Stomach smooth muscle (tissue), 2 donors: ENCODE measurements at regions not wholly inside any gene's neighbourhood (a gene's known extent, or its start where the extent isn't known, plus 50 kb on each side); places are given as distances from the start of the nearest gene placed in this dataset.

Experiments
- H3K27ac ChIP-seq: one replicate; pipeline ENCODE4 v1.7.0; 2013; ENCODE audit warnings: mild to moderate bottlenecking, low read length, inconsistent platforms
- H3K27me3 ChIP-seq, 2 donors: one replicate each; pipeline ENCODE4 v1.7.0; 2013; ENCODE audit warnings: low read length in 2 of 2; ENCODE audit not compliant: insufficient read depth in 2 of 2, control insufficient read depth in 1 of 2
- H3K36me3 ChIP-seq, 2 donors: one replicate each; pipeline ENCODE4 v1.7.0; 2013; ENCODE audit warnings: low read length in 2 of 2; ENCODE audit not compliant: control insufficient read depth in 2 of 2, insufficient read depth in 2 of 2
- H3K4me1 ChIP-seq: one replicate; pipeline ENCODE4 v1.7.0; 2013; ENCODE audit warnings: low read length; ENCODE audit not compliant: control insufficient read depth, insufficient read depth
- H3K4me3 ChIP-seq, 2 donors: one replicate each; pipeline ENCODE4 v1.7.0; 2013; ENCODE audit warnings: low read length in 2 of 2
- H3K9ac ChIP-seq, 2 donors: one replicate each; pipeline ENCODE4 v1.7.0; 2013; ENCODE audit warnings: low read length in 2 of 2, mild to moderate bottlenecking in 1 of 2
- H3K9me3 ChIP-seq, 2 donors: one replicate each; pipeline ENCODE4 v1.7.0; 2013; ENCODE audit warnings: low read length in 2 of 2; ENCODE audit not compliant: control insufficient read depth in 2 of 2
- donor health status: healthy.
- donor health status: Pancreatic carcinoma.

DNA sequence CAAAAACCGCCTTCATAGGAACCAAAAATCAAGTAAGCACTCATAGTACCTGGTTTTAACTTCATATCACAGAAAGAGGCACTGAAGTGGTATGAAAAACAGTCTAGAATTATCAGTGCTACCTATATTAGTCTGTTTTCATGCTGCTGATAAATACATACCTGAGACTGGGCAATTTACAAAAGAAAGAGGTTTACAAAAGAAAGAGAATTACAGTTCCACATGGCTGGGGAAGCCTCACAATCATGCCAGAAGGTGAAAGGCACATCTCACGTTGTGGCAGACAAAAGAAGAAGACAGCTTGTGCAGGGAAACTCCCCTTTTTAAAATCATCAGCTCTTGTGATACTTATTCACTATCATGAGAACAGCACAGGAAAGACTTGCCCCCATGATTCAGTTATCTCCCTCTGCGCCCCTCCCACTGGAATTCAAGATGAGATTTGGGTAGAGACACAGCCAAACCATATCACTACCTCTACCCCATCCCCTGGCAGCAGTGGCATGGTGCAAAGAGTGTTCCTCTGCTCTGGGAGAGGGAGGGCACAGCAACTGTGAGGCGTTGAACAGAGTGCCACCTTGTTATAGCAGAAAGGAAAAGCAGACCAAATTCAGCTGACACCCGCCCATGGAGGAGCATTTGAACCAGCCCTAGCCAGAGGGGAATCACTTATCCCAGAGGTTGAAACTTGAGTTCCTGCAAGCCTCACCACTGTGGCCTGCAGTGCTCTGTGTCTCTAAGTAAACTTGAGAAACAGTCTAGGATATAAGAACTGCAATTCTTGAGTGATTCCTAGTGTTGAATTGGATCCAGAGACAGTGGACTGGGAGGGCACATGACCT is 61.9 kb upstream of the PTPRZ1 start:
- Histone ChIP-seq H3K27me3 (peaks cover 0 to 2% of the 10 kb centered on the region in 2 donors), H3K9me3 (peaks cover 3 to 4% of the 10 kb centered on the region in 2 donors), H3K4me3 (no peak overlapping the region), H3K4me1 (no peaks in the 10 kb centered on the region), H3K9ac (no peak overlapping the region), H3K27ac (no peak overlapping the region), H3K36me3 (no peaks in the 10 kb centered on the region)

- no peaks in the 10 kb centered on the region for H3K36me3 ChIP-seq
- no peak overlapping the region for H3K27ac ChIP-seq
- H3K4me1 ChIP-seq: no peaks in the 10 kb centered on the region
- H3K27me3 ChIP-seq: peaks cover 0 to 2% of the 10 kb centered on the region in 2 donors
- no peak overlapping the region for H3K9ac ChIP-seq
- H3K9me3 ChIP-seq: peaks cover 3 to 4% of the 10 kb centered on the region in 2 donors
- no peak overlapping the region for H3K4me3 ChIP-seq
Observed at GRCh38 chr7:121807078-121807477, 65.9 kb upstream of the PTPRZ1 start.

- H3K27ac ChIP-seq: no peak overlapping the region
- no peak overlapping the region for H3K9ac ChIP-seq
- no peaks in the 10 kb centered on the region for H3K4me1 ChIP-seq
- peaks cover 3 to 4% of the 10 kb centered on the region in 2 donors for H3K9me3 ChIP-seq
- H3K27me3 ChIP-seq: no peaks in the 10 kb centered on the region
- H3K36me3 ChIP-seq: no peaks in the 10 kb centered on the region
- H3K4me3 ChIP-seq: no peak overlapping the region
Observed at GRCh38 chr7:121803039-121803438, 69.9 kb upstream of the PTPRZ1 start.

DNA sequence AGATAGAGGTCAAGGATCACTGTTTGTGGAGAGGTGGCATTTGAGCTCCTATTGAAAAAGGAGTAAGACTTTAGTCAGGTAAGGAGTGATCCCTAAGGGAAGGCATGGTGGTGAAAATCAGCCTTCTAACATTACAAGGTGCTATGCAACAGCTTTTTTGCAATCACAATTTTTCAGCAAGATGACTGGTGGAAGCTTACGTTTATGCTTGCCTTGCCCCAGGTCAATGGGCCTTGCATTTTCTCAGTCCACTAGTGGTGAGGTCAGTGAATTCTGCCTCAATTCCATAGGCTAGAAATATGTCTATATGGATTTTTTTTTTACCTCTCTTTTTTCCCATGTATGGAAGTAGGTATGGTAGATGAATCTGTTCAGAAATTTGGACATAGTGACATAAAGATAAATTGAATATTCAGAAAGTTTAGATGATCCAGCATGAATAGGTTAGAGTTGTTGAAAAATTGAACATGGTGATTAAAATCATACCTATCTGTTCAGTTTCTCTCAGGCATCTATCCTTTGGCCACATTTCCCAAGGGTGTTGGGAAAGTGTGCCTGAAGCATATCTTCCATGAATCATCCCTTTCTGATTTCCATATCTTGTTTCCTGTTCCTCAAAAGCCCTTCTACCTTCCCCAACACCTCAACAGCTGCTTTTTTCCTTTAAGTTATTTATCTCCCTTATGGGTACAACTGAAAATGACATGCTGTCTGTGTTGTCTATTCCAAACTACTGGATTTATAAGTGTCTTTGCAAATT is 71.9 kb upstream of the PTPRZ1 start:
- no peak overlapping the region for H3K27ac ChIP-seq
- H3K9ac ChIP-seq: no peak overlapping the region
- H3K36me3 ChIP-seq: no peaks in the 10 kb centered on the region
- H3K4me3 ChIP-seq: no peak overlapping the region
- no peaks in the 10 kb centered on the region for H3K4me1 ChIP-seq
- no peaks in the 10 kb centered on the region for H3K27me3 ChIP-seq
- no peaks in the 10 kb centered on the region for H3K9me3 ChIP-seq

- Histone ChIP-seq H3K4me1 (no peaks in the 10 kb centered on the region), H3K4me3 (no peak overlapping the region), H3K9ac (no peak overlapping the region), H3K27ac (no peak overlapping the region), H3K27me3 (no peaks in the 10 kb centered on the region), H3K9me3 (no peaks in the 10 kb centered on the region), H3K36me3 (no peaks in the 10 kb centered on the region)
Observed at GRCh38 chr7:121798896-121799295, 74.1 kb upstream of the PTPRZ1 start.

DNA sequence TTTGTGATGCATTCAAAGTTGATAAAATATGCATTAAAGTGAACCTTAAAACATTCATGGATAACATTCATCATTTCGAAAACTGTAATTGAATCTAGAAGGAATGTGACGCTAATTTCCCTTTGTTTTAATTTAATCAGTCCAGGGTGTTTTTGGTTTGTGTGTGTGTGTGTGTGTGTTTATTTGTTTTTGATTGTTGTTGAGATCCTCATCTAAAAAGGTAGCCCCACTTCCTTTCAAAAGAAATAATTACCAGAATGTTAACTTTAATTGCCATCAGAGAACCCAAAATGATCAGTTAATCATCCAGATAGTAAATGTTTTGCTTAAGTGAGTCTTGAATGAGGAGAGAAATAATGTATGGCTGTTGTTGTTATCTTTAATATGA is 74.5 kb upstream of the PTPRZ1 start:
- no peaks in the 10 kb centered on the region for H3K9me3 ChIP-seq
- H3K4me3 ChIP-seq: no peak overlapping the region
- H3K9ac ChIP-seq: no peak overlapping the region
- no peak overlapping the region for H3K27ac ChIP-seq
- no peaks in the 10 kb centered on the region for H3K4me1 ChIP-seq
- no peaks in the 10 kb centered on the region for H3K27me3 ChIP-seq
- no peaks in the 10 kb centered on the region for H3K36me3 ChIP-seq

GRCh38 chr7:121797657-121798452 is 75.1 kb upstream of the PTPRZ1 start:
- Histone ChIP-seq H3K9ac (no peak overlapping the region), H3K36me3 (no peaks in the 10 kb centered on the region), H3K27ac (no peak overlapping the region), H3K9me3 (no peaks in the 10 kb centered on the region), H3K4me3 (no peak overlapping the region), H3K27me3 (no peaks in the 10 kb centered on the region), H3K4me1 (no peaks in the 10 kb centered on the region)

DNA sequence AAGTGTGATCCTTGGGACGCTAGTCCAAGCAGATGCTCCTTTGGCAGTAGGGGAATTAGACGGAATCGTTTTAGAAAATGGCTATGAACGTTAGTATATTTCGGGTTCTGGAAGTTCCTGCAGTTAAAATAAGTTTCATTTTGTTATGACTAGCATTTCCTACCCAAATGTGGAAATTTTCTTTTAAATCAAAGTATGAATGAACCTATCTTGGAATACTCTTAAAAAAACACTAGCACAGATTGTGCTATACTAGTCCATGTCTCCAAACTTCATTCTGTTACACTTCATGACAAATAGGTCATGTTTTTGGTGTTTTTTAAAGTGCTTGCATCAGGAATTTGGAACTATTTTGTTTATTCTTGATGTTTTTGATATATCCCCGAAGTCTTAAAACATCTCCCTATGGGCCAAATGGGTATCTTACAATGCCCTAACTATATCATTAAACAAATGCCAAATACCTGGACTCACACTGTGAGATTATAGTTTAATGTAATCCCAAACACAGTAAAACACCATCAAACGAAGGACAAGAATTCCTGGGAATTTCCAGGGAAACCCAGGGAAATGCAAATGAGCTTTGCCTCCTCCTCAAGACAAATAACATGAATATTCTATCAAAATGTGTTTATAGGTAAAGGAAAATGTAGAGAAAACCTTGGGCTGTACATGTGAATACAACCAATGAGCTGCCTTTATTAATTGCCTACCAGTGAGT is 75.9 kb upstream of the PTPRZ1 start:
- H3K27ac ChIP-seq: no peak overlapping the region
- no peak overlapping the region for H3K4me3 ChIP-seq

DNA sequence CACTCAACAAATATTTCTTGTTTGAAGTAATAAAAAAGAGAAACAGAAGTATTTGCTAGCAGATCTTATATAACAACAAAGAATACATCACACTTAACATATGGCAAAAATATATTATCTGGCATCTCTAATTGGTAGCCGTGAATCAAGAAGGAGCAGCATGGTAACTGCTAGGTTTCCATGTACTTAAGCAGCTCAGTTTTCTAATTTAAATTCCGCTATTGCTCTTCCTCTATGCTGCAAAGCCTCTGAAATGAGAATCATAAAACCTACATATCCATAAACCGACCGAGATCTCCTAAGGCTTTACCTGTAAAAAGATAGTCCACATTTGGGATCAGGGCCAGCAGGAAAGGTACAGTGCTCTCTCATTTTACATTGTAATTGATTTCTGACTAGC is 76.6 kb upstream of the PTPRZ1 start:
- H3K4me1 ChIP-seq: no peaks in the 10 kb centered on the region
- no peaks in the 10 kb centered on the region for H3K9me3 ChIP-seq
- no peak overlapping the region for H3K27ac ChIP-seq
- H3K36me3 ChIP-seq: no peaks in the 10 kb centered on the region
- no peak overlapping the region for H3K4me3 ChIP-seq
- H3K9ac ChIP-seq: no peak overlapping the region
- no peaks in the 10 kb centered on the region for H3K27me3 ChIP-seq

More for the DNA sequence above, 75.9 kb upstream of the PTPRZ1 start:
- Histone ChIP-seq H3K36me3 (no peaks in the 10 kb centered on the region), H3K9me3 (no peaks in the 10 kb centered on the region), H3K4me1 (no peaks in the 10 kb centered on the region), H3K27me3 (no peaks in the 10 kb centered on the region), H3K9ac (no peak overlapping the region)

- no peaks in the 10 kb centered on the region for H3K36me3 ChIP-seq
- no peak overlapping the region for H3K27ac ChIP-seq
- H3K4me3 ChIP-seq: no peak overlapping the region
- H3K27me3 ChIP-seq: no peaks in the 10 kb centered on the region
- H3K4me1 ChIP-seq: no peaks in the 10 kb centered on the region
- H3K9me3 ChIP-seq: no peaks in the 10 kb centered on the region
- H3K9ac ChIP-seq: no peak overlapping the region
Observed at GRCh38 chr7:121795736-121796135, 77.2 kb upstream of the PTPRZ1 start.
